Adrenal gland (tissue), 5 donors: ENCODE measurements at regions not wholly inside any gene's neighbourhood (a gene's known extent, or its start where the extent isn't known, plus 50 kb on each side); places are given as distances from the start of the nearest gene placed in this dataset.
"Not testable (repeated sequence)": the region's sequence is repeated elsewhere in the genome, so short reads cannot be mapped to it uniquely, and the experiment has no call there.

Experiments used
- CTCF ChIP-seq, 6 experiments: fragments of 450-650 bp in 4 of 6; fragments of 200-600 bp in 2 of 6; sonication (generic) in 1 of 6; IDR thresholded peaks; 1 replicate in 5 of 6; 2 replicates in 1 of 6; pipeline versions ENCODE4 v1.5.1 to v1.8.0; 2016 to 2021; ENCODE audit warnings: antibody characterized with exemption in 6 of 6, mild to moderate bottlenecking in 2 of 6, moderate library complexity in 1 of 6
- POLR2A ChIP-seq, 2 donors: fragments of 450-650 bp; IDR thresholded peaks; one replicate each; pipeline ENCODE4 v1.6.1; 2017; ENCODE audit warnings: antibody characterized with exemption in 2 of 2, mild to moderate bottlenecking in 2 of 2, moderate library complexity in 1 of 2
- donor health status: DM: no; HTN: no; CAD: no.

GRCh38 chr11:38512830-38513229 lies 1914.8 kb upstream of the RAG2 start:
- not testable (repeated sequence) for TF ChIP-seq POLR2A, CTCF (IDR thresholded peaks at IDR 0.05)
